NCI-H2081 (cell line): ENCODE measurements at regions not wholly inside any gene's neighbourhood (a gene's known extent, or its start where the extent isn't known, plus 50 kb on each side); places are given as distances from the start of the nearest gene placed in this dataset.

ENCODE experiments used
- DNase-seq, 2 experiments: peaks; one replicate each; lab custom pipeline; 2025; lab: John Stamatoyannopoulos, UW

GRCh38 chr2:238701341-238702206, 146.3 kb upstream of the TWIST2 start:
- no peak for DNase-seq

- no peak for DNase-seq
Observed at GRCh38 chr2:238702276-238703052, 145.4 kb upstream of the TWIST2 start.

GRCh38 chr2:238703053-238703415, 144.9 kb upstream of the TWIST2 start:
- no peak for DNase-seq

GRCh38 chr2:238703436-238703835, 144.4 kb upstream of the TWIST2 start:
- no peak for DNase-seq

GRCh38 chr2:238704471-238705225, 143.2 kb upstream of the TWIST2 start:
- no peak for DNase-seq

GRCh38 chr2:238706163-238706562, 141.7 kb upstream of the TWIST2 start:
- no peak for DNase-seq

- no peak for DNase-seq
Observed at GRCh38 chr2:238706673-238707072, 141.2 kb upstream of the TWIST2 start.

- no peak for DNase-seq
Observed at GRCh38 chr2:238709325-238710025, 138.4 kb upstream of the TWIST2 start.

- DNase-seq: no peak
Observed at GRCh38 chr2:238710032-238710735, 137.7 kb upstream of the TWIST2 start.

- no peak for DNase-seq
Observed at GRCh38 chr2:238710787-238711186, 137.1 kb upstream of the TWIST2 start.

GRCh38 chr2:238711346-238711745, 136.5 kb upstream of the TWIST2 start:
- no peak for DNase-seq

GRCh38 chr2:238712011-238712410, 135.9 kb upstream of the TWIST2 start:
- no peak for DNase-seq

GRCh38 chr2:238713198-238713826, 134.6 kb upstream of the TWIST2 start:
- no peak for DNase-seq

- DNase-seq: no peak
Observed at GRCh38 chr2:238714038-238714528, 133.8 kb upstream of the TWIST2 start.

- no peak for DNase-seq
Observed at GRCh38 chr2:238716171-238716570, 131.7 kb upstream of the TWIST2 start.

GRCh38 chr2:238716585-238716984, 131.3 kb upstream of the TWIST2 start:
- no peak for DNase-seq

- DNase-seq: no peak
Observed at GRCh38 chr2:238717084-238717483, 130.8 kb upstream of the TWIST2 start.

GRCh38 chr2:238719641-238720040, 128.2 kb upstream of the TWIST2 start:
- DNase-seq: no peak

- peak; percentile 16 to 30 for DNase-seq
Observed at GRCh38 chr2:238720232-238720672, 127.6 kb upstream of the TWIST2 start.

- DNase-seq: no peak
Observed at GRCh38 chr2:238722181-238722580, 125.7 kb upstream of the TWIST2 start.
